ENCODE measurements at regions not wholly inside any gene's neighbourhood (a gene's known extent, or its start where the extent isn't known, plus 50 kb on each side); places are given as distances from the start of the nearest gene placed in this dataset.

DNA sequence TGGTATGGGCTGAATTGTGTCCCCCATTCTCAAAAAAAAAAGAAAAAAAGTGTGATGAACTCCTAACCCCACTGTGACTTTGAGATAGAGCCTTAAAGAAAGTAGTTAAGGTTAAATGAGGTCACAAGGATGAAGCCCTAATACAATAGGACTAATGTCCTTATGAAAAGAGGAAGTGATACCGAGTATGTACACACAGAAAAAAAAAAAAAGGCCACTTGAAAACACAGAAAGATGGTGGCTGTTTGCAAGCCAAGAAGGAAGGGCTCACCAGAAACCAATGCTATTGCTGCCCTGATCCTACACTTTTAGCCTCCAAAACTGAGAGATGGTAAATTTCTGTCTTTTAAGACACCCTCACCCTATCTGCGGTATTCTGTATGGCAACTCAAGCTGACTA, 955.6 kb downstream of the PCDH17 start:
- Histone ChIP-seq H3K9ac (no peak overlapping the region), H3K9me3 (no peaks in the 10 kb centered on the region), H3K9me2 (no peaks in the 10 kb centered on the region), H3K4me2 (no peak overlapping the region), H3K4me3 (ENCODE audit: low read depth in 2 of 2, low read length in 1 of 2) (no peak overlapping the region), H3K27ac (ENCODE audit: low read depth in 2 of 2, low read length in 1 of 2) (no peak overlapping the region), H3K4me1 (ENCODE audit: control insufficient read depth in 1 of 2, insufficient read depth in 2 of 2, low read depth in 1 of 2, low read length in 1 of 2) (no peaks in the 10 kb centered on the region; a peak in 1 of 4 replicates), H2AFZ (ENCODE audit: low read depth) (no peak overlapping the region), H3K27me3 (ENCODE audit: insufficient read depth) (no peaks in the 10 kb centered on the region), H3K79me2 (ENCODE audit: insufficient read depth) (no peaks in the 10 kb centered on the region), H4K20me1 (ENCODE audit: insufficient read depth) (no peaks in the 10 kb centered on the region), H3K36me3 (replicated peaks in 1 of 2; ENCODE audit: control insufficient read depth in 1 of 2, insufficient read depth in 2 of 2, low read length in 1 of 2) (no peaks in the 10 kb centered on the region), H3F3A (replicated peaks; ENCODE audit: insufficient read depth) (no peaks in the 10 kb centered on the region)
- DNase-seq, result no peak
- ChIA-PET CTCF (no interaction called here), POLR2A (no interaction called here)
- TF ChIP-seq EZH2phosphoT487 (IDR thresholded peaks at IDR 0.05; ENCODE audit: borderline replicate concordance, low read depth) (no peak), NFIC (IDR thresholded peaks at IDR 0.05; ENCODE audit: borderline replicate concordance) (no peak), RXRA (IDR thresholded peaks at IDR 0.05; ENCODE audit: borderline replicate concordance, low read depth) (no peak), TEAD4 (IDR thresholded peaks at IDR 0.05; ENCODE audit: borderline replicate concordance, insufficient read depth) (no peak), JUND (IDR thresholded peaks at IDR 0.05) (no peak), FOXJ3 (CRISPR knock-in tag; IDR thresholded peaks at IDR 0.05) (no peak), ELF1 (IDR thresholded peaks at IDR 0.05) (no peak), RCOR1 (IDR thresholded peaks at IDR 0.05; ENCODE audit: low read length) (no peak), FOXM1 (IDR thresholded peaks at IDR 0.05; ENCODE audit: low read depth) (no peak), TAF1 (IDR thresholded peaks at IDR 0.05; ENCODE audit: borderline replicate concordance, low read depth, low read length) (no peak), GABPA (IDR thresholded peaks at IDR 0.05; ENCODE audit: low read depth) (no peak), YY1 (IDR thresholded peaks at IDR 0.05; ENCODE audit: low read depth) (no peak), SMC3 (IDR thresholded peaks at IDR 0.05; ENCODE audit: low read depth, low read length) (no peak)
- TF ChIP-seq, protein P1, sequence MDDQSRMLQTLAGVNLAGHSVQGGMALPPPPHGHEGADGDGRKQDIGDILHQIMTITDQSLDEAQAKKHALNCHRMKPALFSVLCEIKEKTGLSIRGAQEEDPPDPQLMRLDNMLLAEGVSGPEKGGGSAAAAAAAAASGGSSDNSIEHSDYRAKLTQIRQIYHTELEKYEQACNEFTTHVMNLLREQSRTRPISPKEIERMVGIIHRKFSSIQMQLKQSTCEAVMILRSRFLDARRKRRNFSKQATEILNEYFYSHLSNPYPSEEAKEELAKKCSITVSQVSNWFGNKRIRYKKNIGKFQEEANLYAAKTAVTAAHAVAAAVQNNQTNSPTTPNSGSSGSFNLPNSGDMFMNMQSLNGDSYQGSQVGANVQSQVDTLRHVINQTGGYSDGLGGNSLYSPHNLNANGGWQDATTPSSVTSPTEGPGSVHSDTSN (IDR thresholded peaks at IDR 0.05), result no peak
- TF ChIP-seq, protein P2, sequence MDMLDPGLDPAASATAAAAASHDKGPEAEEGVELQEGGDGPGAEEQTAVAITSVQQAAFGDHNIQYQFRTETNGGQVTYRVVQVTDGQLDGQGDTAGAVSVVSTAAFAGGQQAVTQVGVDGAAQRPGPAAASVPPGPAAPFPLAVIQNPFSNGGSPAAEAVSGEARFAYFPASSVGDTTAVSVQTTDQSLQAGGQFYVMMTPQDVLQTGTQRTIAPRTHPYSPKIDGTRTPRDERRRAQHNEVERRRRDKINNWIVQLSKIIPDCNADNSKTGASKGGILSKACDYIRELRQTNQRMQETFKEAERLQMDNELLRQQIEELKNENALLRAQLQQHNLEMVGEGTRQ (IDR thresholded peaks at IDR 0.05; ENCODE audit: borderline replicate concordance, low read depth, low read length), result no peak
- TF ChIP-seq, protein P3, sequence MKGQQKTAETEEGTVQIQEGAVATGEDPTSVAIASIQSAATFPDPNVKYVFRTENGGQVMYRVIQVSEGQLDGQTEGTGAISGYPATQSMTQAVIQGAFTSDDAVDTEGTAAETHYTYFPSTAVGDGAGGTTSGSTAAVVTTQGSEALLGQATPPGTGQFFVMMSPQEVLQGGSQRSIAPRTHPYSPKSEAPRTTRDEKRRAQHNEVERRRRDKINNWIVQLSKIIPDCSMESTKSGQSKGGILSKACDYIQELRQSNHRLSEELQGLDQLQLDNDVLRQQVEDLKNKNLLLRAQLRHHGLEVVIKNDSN (IDR thresholded peaks at IDR 0.05; ENCODE audit: borderline replicate concordance, low read depth), result no peak
- TF ChIP-seq, protein P4, sequence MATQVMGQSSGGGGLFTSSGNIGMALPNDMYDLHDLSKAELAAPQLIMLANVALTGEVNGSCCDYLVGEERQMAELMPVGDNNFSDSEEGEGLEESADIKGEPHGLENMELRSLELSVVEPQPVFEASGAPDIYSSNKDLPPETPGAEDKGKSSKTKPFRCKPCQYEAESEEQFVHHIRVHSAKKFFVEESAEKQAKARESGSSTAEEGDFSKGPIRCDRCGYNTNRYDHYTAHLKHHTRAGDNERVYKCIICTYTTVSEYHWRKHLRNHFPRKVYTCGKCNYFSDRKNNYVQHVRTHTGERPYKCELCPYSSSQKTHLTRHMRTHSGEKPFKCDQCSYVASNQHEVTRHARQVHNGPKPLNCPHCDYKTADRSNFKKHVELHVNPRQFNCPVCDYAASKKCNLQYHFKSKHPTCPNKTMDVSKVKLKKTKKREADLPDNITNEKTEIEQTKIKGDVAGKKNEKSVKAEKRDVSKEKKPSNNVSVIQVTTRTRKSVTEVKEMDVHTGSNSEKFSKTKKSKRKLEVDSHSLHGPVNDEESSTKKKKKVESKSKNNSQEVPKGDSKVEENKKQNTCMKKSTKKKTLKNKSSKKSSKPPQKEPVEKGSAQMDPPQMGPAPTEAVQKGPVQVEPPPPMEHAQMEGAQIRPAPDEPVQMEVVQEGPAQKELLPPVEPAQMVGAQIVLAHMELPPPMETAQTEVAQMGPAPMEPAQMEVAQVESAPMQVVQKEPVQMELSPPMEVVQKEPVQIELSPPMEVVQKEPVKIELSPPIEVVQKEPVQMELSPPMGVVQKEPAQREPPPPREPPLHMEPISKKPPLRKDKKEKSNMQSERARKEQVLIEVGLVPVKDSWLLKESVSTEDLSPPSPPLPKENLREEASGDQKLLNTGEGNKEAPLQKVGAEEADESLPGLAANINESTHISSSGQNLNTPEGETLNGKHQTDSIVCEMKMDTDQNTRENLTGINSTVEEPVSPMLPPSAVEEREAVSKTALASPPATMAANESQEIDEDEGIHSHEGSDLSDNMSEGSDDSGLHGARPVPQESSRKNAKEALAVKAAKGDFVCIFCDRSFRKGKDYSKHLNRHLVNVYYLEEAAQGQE (IDR thresholded peaks at IDR 0.05; ENCODE audit: low read depth, low read length), result no peak
- TF ChIP-seq, protein P5, sequence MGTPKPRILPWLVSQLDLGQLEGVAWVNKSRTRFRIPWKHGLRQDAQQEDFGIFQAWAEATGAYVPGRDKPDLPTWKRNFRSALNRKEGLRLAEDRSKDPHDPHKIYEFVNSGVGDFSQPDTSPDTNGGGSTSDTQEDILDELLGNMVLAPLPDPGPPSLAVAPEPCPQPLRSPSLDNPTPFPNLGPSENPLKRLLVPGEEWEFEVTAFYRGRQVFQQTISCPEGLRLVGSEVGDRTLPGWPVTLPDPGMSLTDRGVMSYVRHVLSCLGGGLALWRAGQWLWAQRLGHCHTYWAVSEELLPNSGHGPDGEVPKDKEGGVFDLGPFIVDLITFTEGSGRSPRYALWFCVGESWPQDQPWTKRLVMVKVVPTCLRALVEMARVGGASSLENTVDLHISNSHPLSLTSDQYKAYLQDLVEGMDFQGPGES (IDR thresholded peaks at IDR 0.05; ENCODE audit: low read depth, low read length), result no peak
- 26% methylated on average over 2 of the region's 2 CpGs for WGBS (ENCODE audit: low lambda C conversion rate)
